ENCODE measurements at regions not wholly inside any gene's neighbourhood (a gene's known extent, or its start where the extent isn't known, plus 50 kb on each side); places are given as distances from the start of the nearest gene placed in this dataset.
A peak's percentile ranks its signal among the peaks of the same experiment; 100 is the strongest.

GRCh38 chr7:26011039-26011696 is 140.8 kb upstream of the NFE2L3 start:
- DNase-seq, result no peak

DNA sequence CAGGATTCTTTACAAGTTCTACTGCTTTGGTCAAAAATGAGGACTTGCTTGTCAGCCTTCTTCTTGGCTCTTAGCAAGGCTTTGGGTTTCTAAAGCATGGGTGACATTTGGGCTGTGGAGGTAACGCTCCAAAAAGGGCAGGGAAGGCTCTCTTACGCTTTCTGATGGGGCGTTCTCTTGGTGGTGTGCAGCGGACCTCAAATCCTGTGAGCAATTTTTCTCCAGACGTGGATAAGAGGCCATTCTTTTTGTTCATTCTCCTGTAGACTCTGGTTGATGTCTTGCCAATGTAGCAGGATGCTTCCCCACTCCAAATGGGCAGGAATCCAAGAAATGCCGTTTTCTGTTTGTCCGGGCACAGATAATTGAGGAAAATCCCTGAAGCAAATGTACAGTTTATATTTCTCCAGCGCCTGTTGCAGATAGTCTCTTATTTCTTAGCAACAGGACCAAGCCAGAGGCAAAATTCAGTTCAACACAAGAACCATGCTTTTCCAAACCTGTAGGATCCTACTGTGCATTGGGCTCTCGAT is 138.4 kb upstream of the NFE2L3 start:
- no peak for DNase-seq

GRCh38 chr7:26022982-26023381 is 129.0 kb upstream of the NFE2L3 start:
- DNase-seq, result no peak

GRCh38 chr7:26029911-26030310 is 122.1 kb upstream of the NFE2L3 start:
- DNase-seq, result no peak

DNA sequence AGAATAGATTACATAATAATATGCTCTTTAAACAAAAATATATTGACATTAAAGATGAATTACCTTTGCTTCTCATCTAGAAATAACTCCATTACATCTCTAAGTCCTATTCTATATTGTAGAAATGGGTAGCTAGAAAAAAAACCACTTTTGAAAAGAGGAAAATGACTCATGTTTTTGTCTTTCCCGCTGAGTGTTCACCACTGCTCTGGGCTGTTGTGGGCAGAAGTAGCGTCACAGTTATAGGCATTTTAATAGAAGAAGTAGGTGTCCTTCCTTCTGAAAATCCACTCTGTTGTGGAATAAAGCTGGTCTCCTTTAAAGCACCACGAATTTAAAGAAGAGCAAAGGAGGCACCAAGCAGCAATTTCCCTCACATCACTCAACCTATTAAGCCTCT is 117.6 kb upstream of the NFE2L3 start:
- DNase-seq, result no peak

GRCh38 chr7:26035552-26035951 is 116.4 kb upstream of the NFE2L3 start:
- DNase-seq, result no peak

GRCh38 chr7:26036092-26036491 is 115.9 kb upstream of the NFE2L3 start:
- no peak for DNase-seq

DNA sequence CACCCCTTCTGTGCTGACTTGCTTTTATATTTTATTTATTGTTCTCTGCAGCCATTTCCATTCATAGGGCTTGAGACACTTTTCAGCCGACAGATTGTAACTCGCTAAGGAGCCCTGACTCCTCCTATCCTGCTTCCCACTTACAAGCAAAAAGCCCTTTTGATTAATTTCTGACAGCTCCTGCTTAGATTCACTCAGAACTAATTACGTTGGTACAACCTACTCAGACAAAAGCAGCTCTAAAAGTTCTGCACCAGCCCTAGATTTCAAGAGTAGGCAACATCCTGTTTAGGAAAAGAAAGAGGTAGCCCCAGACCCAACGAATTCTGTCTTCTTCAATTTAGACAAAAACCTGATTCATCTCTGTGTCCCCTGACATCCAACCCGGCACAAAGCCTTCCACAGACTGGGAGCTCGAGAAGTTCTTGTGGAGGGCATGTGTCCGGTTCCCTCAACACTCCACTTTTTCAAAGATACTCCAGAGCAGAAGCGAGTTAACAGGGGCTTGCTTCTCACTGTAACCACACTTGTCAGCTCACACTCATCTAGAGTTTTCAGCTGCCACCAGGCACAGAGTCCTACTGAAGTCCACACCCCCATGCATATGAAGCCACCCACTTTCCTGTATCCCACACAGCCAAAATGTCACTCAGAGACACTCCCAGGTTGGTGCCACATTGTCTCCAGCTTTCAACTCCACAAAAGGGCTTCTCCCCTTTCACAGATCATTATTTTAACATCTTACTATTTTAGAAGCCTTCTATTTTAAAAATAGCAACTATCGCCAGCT is 113.6 kb upstream of the NFE2L3 start:
- no peak for DNase-seq

DNA sequence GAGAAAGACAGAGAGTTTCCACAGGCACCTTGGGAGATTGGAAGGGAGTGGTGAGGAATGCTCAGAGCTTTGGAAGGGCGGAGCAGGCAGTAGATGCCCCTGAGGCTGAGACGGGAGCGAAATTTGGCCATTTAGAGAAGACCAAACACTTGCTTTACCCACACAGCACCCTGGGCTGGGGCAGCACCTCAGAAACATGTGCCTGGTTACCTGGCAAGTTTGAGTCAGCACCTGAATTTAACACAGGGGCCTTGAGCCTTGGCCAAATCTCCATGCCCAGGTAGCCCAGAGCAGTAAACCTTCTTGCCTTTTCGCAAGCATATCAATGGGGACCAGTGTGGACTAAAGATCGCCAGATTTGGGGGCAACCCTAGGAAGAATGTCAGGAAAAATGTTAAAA is 111.9 kb upstream of the NFE2L3 start:
- no peak for DNase-seq

- no peak for DNase-seq
These were observed 109.8 kb upstream of the NFE2L3 start for GRCh38 chr7:26042237-26042636.

DNA sequence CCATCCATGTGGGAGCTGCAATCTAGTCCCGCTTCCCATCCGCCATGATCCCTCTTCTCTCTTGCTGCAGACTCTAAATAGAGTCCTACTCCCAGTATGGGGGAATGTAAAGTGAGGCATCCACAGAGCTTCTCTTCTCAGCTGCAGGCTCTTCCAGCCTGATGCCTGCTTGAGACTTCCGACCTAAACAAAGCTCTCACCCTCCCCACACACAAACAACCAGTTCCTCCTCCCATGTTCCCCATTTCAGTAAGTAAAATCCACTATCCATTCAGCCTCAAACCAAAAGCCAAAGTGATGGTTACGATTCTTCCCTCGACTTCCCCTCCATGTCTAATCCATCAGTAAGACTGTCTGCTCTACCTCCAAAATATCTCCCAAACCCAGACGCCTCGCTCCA is 108.2 kb upstream of the NFE2L3 start:
- DNase-seq, result no peak

GRCh38 chr7:26044320-26044719 is 107.7 kb upstream of the NFE2L3 start:
- DNase-seq, result no peak

- DNase-seq, result no peak
These were observed 105.8 kb upstream of the NFE2L3 start for GRCh38 chr7:26046150-26046549.

DNA sequence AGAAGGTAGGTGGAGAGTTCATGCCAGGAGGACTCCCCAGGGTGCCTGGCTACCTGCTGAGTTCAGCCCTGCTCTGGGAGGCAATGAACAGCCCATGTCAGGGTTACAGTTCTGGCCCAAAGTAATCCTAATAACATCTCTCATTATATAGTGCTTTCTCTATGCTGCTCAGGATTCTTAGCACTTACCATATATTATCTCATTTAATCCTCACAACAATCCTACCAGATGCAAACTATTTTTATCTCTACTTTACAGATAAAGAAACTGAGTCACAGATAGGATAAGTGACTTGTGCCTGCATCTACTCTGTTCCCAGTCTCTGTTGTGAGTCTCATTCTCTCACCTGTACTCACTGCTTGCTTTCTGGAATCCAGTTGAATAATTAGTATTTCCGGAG is 105.1 kb upstream of the NFE2L3 start:
- DNase-seq, result no peak

- DNase-seq, result no peak
These were observed 103.3 kb upstream of the NFE2L3 start for GRCh38 chr7:26048663-26049062.

DNA sequence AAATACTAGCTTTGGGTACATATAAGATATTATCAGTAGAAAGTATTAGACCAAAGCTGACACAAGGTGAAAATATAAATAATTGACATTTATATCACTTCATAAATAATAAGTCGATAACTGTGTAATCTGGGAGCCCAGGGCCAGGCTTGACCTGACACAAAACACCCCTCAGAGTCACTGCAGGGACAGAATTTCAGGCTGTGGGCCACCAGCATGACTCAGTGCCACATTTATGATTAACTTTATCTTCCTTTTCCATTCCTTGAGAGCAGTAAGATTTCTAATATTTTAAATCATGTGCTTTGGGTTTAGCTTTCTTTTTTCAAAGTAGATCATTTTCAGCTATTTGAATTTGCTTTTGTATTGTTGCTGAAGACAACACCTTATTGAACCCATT is 102.9 kb upstream of the NFE2L3 start:
- DNase-seq, result no peak

- DNase-seq, result no peak
These were observed 101.0 kb upstream of the NFE2L3 start for GRCh38 chr7:26051021-26051420.

DNA sequence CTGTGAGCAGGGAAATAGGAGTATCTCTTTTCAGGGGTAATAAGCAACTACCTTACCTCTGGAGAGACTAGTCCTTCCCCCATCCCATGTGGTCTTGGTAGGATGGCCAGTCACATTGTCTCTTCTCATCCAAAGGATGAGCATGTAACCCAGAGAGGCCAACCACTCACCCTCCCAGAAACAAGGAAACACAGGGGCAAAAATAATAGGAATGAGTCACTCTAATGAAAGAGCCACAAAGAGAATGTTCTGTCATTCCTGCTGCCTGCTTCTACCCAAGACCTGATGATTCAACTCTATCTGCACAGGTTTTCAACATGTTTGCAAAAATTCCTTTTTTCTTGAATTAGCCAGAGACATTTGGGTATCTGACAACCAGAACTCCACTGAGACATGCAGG is 99.3 kb upstream of the NFE2L3 start:
- no peak for DNase-seq

GRCh38 chr7:26054386-26054785 is 97.6 kb upstream of the NFE2L3 start:
- DNase-seq, result no peak

GRCh38 chr7:26055241-26055640 is 96.8 kb upstream of the NFE2L3 start:
- no peak for DNase-seq

GRCh38 chr7:26060733-26061677 is 91.0 kb upstream of the NFE2L3 start:
- DNase-seq, result no peak

GRCh38 chr7:26061678-26062603 is 90.1 kb upstream of the NFE2L3 start:
- DNase-seq, result peak; percentile 79
